ENCODE measurements at regions not wholly inside any gene's neighbourhood (a gene's known extent, or its start where the extent isn't known, plus 50 kb on each side); places are given as distances from the start of the nearest gene placed in this dataset.

GRCh38 chr14:86574051-86574777 is 1044.3 kb downstream of the FLRT2 start:
- TF ChIP-seq, protein P1, sequence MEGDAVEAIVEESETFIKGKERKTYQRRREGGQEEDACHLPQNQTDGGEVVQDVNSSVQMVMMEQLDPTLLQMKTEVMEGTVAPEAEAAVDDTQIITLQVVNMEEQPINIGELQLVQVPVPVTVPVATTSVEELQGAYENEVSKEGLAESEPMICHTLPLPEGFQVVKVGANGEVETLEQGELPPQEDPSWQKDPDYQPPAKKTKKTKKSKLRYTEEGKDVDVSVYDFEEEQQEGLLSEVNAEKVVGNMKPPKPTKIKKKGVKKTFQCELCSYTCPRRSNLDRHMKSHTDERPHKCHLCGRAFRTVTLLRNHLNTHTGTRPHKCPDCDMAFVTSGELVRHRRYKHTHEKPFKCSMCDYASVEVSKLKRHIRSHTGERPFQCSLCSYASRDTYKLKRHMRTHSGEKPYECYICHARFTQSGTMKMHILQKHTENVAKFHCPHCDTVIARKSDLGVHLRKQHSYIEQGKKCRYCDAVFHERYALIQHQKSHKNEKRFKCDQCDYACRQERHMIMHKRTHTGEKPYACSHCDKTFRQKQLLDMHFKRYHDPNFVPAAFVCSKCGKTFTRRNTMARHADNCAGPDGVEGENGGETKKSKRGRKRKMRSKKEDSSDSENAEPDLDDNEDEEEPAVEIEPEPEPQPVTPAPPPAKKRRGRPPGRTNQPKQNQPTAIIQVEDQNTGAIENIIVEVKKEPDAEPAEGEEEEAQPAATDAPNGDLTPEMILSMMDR (IDR thresholded peaks at IDR 0.05; ENCODE audit: insufficient read depth, low read length, missing control alignments), result no peak
- DNase-seq (ENCODE audit: low read depth, low spot score), result peak; percentile 53
- peak overlapping the region; percentile 21 for H3K4me3 ChIP-seq (ENCODE audit: low read depth, low read length)
- ChIA-PET POLR2A (interaction anchor here (0.7 to 0.8 kb wide), 3 partner anchors 32 to 279 kb away, joined by 3 read pairs; no protein-coding TSS in a partner anchor), CTCF (interaction anchor here (0.6 to 1.3 kb wide), 3 partner anchors 111 to 1040 kb away, joined by 3 read pairs; no protein-coding TSS in a partner anchor)

GRCh38 chr14:86570371-86570770 is 1040.4 kb downstream of the FLRT2 start:
- no peak overlapping the region for H3K4me3 ChIP-seq (ENCODE audit: low read depth, low read length)
- POLR2A ChIA-PET, result no interaction called here
- TF ChIP-seq, protein P1 (IDR thresholded peaks at IDR 0.05; ENCODE audit: insufficient read depth, low read length, missing control alignments), result no peak
- CTCF ChIA-PET, result no interaction called here
- no peak for DNase-seq (ENCODE audit: low read depth, low spot score)

DNA sequence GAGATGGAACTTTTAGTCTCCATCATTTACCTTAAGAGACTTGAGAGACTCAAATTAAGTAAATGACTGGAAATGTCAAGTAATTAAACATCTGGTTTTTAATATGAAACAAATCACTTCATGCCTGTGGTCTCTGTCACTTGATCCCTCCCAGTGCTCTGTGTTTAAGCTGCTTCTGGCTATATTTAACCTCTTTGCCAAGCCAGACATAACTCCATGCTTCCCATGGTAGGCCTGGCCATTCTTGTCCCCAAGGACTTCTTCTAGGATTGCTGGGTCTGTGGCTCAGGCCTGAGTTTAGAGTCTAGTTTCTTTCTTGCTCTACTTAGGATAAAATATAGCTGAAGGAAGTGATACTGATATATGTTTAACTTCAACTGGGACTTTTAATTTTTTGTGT is 1013.6 kb downstream of the FLRT2 start:
- no peak for DNase-seq (ENCODE audit: low read depth, low spot score)
- CTCF ChIA-PET, result no interaction called here
- H3K4me3 ChIP-seq (ENCODE audit: low read depth, low read length), result no peak overlapping the region
- POLR2A ChIA-PET, result no interaction called here
- TF ChIP-seq, protein P1 (IDR thresholded peaks at IDR 0.05; ENCODE audit: insufficient read depth, low read length, missing control alignments), result no peak

GRCh38 chr14:86541972-86542371 is 1012.0 kb downstream of the FLRT2 start:
- POLR2A ChIA-PET, result no interaction called here
- no peak overlapping the region for H3K4me3 ChIP-seq (ENCODE audit: low read depth, low read length)
- DNase-seq (ENCODE audit: low read depth, low spot score), result no peak
- CTCF ChIA-PET, result no interaction called here
- TF ChIP-seq, protein P1 (IDR thresholded peaks at IDR 0.05; ENCODE audit: insufficient read depth, low read length, missing control alignments), result no peak

DNA sequence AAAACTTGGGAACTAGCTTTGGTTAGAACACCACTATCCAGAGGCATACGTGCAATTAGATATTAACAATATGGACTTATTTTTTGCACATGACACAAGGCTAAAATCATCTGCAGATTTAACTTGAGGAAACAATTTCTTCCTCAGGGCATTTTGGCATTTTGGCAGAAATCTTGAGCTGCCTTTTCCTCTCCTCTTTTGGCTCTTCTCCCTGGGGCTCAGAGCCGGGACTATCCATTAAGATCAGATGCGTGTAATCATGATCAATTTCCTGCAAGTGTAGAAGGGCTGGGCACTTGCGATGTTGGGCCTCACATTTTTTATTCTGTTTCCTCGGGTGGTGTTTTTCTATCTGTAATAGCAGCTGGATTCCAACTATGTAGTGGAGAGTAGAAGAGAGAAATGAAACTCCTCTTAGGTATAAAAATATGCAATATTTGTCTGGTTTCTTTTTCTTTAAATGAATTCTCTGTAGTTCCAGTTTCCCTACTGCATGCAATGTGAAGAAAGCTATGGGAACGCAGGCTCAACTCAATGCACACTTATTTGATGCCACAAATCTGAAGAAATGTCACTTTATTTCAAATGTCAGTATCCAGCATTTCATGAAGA is 1010.8 kb downstream of the FLRT2 start:
- TF ChIP-seq, protein P1 (IDR thresholded peaks at IDR 0.05; ENCODE audit: insufficient read depth, low read length, missing control alignments), result no peak
- DNase-seq (ENCODE audit: low read depth, low spot score), result no peak
- POLR2A ChIA-PET, result no interaction called here
- CTCF ChIA-PET, result no interaction called here
- H3K4me3 ChIP-seq (ENCODE audit: low read depth, low read length), result no peak overlapping the region

- TF ChIP-seq, protein P1 (IDR thresholded peaks at IDR 0.05; ENCODE audit: insufficient read depth, low read length, missing control alignments), result no peak
- POLR2A ChIA-PET, result no interaction called here
- CTCF ChIA-PET, result no interaction called here
- DNase-seq (ENCODE audit: low read depth, low spot score), result no peak
- H3K4me3 ChIP-seq (ENCODE audit: low read depth, low read length), result no peak overlapping the region
Observed at GRCh38 chr14:86539361-86540070, 1009.6 kb downstream of the FLRT2 start.

Data from AG04449 (cell line).